Progenitor cell of endocrine pancreas (in vitro differentiated cells): ENCODE measurements at regions not wholly inside any gene's neighbourhood (a gene's known extent, or its start where the extent isn't known, plus 50 kb on each side); places are given as distances from the start of the nearest gene placed in this dataset.

ENCODE experiments used
- DNase-seq: peaks from one replicate; pipeline ENCODE4 v3.0.0; 2021; ENCODE audit warnings: low spot score; ENCODE audit not compliant: unreplicated experiment
- H3K27ac Mint-ChIP-seq: 2 replicates; pipeline ENCODE4 v1.8.0; 2021; ENCODE audit warnings: mild to moderate bottlenecking, moderate library complexity, mixed read lengths
- H3K27me3 Mint-ChIP-seq: 2 replicates; pipeline ENCODE4 v1.8.0; 2021; ENCODE audit warnings: mixed read lengths
- H3K36me3 Mint-ChIP-seq: 2 replicates; pipeline ENCODE4 v1.8.0; 2022; ENCODE audit warnings: mixed read lengths; ENCODE audit not compliant: insufficient read depth
- H3K4me1 Mint-ChIP-seq: 2 replicates; pipeline ENCODE4 v1.8.0; 2021; ENCODE audit warnings: low read depth, mixed read lengths
- H3K4me3 Mint-ChIP-seq: 2 replicates; pipeline ENCODE4 v1.8.0; 2021; ENCODE audit warnings: low read depth, mild to moderate bottlenecking, moderate library complexity, mixed read lengths
- H3K9me3 Mint-ChIP-seq: 2 replicates; pipeline ENCODE4 v1.8.0; 2021; ENCODE audit warnings: low read depth, mixed read lengths
- TF ChIP-seq, protein P1 (sequence below): fragments of 200-600 bp; sonication (generic); IDR thresholded peaks from one replicate; pipeline ENCODE4 v1.5.0; 2021; ENCODE audit warnings: antibody characterized with exemption, mild to moderate bottlenecking; ENCODE audit not compliant: unreplicated experiment

DNA sequence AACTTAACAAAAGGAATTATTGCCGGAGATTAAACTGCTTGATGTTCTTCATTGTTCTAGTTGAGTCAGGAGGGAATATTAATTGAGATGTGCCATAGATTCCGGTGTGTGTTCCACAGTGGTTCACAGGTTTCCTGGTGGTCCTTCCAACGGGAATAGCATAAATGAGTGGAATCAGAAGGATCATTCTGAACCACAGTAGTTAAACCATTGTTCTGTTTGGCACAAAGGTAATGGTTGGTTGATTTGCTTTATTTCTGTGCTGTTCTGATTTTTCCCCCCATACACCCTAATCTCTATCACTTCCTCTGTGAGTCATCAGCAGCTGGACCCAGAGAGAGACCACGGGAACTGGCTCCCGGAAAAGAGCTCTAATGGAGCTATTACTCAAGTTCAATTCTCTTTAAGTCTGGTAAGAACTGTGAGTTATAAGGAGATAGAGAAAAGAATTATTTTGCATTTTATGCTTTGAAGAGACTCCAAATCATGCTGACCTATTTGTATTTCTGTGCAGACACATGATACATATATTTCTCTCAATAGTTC is 627.2 kb downstream of the ZIC1 start:
- Mint-ChIP-seq H3K9me3 (no peaks in the 10 kb centered on the region), H3K4me3 (no peak overlapping the region), H3K27me3 (no peaks in the 10 kb centered on the region), H3K36me3 (no peaks in the 10 kb centered on the region), H3K27ac (no peak overlapping the region), H3K4me1 (no peaks in the 10 kb centered on the region)
- TF ChIP-seq, protein P1, sequence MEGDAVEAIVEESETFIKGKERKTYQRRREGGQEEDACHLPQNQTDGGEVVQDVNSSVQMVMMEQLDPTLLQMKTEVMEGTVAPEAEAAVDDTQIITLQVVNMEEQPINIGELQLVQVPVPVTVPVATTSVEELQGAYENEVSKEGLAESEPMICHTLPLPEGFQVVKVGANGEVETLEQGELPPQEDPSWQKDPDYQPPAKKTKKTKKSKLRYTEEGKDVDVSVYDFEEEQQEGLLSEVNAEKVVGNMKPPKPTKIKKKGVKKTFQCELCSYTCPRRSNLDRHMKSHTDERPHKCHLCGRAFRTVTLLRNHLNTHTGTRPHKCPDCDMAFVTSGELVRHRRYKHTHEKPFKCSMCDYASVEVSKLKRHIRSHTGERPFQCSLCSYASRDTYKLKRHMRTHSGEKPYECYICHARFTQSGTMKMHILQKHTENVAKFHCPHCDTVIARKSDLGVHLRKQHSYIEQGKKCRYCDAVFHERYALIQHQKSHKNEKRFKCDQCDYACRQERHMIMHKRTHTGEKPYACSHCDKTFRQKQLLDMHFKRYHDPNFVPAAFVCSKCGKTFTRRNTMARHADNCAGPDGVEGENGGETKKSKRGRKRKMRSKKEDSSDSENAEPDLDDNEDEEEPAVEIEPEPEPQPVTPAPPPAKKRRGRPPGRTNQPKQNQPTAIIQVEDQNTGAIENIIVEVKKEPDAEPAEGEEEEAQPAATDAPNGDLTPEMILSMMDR: no peak
- no peak for DNase-seq

DNA sequence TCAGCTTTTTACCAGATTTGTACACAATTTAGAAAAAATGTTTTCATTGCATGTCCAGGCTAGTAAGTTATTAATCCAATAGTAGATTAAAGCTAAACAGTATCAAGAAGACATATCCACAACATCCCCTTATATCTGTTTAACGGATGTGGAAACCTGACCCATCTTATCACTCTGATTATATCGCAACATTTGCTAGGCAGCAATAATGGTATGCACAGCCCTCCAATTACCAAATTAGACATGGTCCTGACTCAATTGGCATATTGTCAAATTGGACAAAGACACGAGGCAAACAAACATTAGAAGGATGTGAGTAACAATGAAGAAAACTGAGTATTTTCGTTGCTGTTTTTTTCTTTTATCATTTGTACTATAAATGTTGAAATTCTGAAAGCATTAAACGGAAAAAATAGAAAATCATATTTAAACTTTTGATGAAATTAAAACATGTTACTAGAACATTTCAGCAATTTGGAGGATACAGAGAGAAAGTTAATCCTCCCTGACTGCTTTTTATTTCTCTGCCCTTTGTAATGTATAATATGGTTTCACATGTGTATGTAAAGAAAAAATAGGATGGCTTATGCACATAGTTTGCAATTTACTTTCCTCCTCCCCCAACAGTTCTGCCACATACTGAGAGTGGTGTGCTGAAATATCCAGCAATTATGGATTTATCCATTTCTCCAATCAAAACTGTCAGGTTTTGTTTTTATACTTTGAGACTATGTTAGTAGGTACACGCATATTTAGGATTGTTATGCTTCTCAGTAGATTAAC is 633.7 kb downstream of the ZIC1 start:
- Mint-ChIP-seq H3K27ac (no peak overlapping the region), H3K9me3 (no peaks in the 10 kb centered on the region), H3K4me3 (no peak overlapping the region), H3K27me3 (no peaks in the 10 kb centered on the region), H3K36me3 (no peaks in the 10 kb centered on the region), H3K4me1 (no peaks in the 10 kb centered on the region)
- TF ChIP-seq, protein P1: no peak
- DNase-seq: no peak

- H3K4me3 Mint-ChIP-seq: no peak overlapping the region
- no peaks in the 10 kb centered on the region for H3K4me1 Mint-ChIP-seq
- no peaks in the 10 kb centered on the region for H3K27me3 Mint-ChIP-seq
Measured at GRCh38 chr3:148044151-148044550, 635.0 kb downstream of the ZIC1 start.

DNA sequence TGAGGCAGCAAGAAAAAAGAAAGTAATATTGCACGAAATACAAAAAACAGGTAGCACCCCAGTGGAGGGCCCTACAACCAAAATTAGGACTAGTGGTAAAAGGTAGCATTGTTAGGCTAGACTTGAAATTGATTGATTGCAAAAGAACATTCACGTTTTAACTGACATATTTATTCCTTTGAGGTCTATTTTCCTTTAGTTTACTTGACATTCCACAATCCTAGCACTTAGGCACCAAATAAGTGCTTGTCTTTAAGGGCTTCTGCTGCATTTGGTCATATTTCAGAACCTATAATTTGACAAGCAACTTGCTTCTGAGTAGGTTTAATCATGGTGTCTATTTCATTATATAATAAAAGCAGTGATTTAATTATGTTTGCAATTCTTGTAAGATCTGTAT is 642.7 kb upstream of the AGTR1 start:
- H3K9me3 Mint-ChIP-seq: no peaks in the 10 kb centered on the region
- no peaks in the 10 kb centered on the region for H3K36me3 Mint-ChIP-seq

More at GRCh38 chr3:148044151-148044550, 635.0 kb downstream of the ZIC1 start:
- Mint-ChIP-seq H3K27ac (no peak overlapping the region), H3K36me3 (no peaks in the 10 kb centered on the region), H3K9me3 (no peaks in the 10 kb centered on the region)
- TF ChIP-seq, protein P1: no peak
- DNase-seq: no peak

GRCh38 chr3:148062590-148062989 is 635.1 kb upstream of the AGTR1 start:
- H3K27me3 Mint-ChIP-seq: no peaks in the 10 kb centered on the region
- TF ChIP-seq, protein P1: no peak
- H3K27ac Mint-ChIP-seq: no peak overlapping the region
- DNase-seq: no peak
- no peaks in the 10 kb centered on the region for H3K9me3 Mint-ChIP-seq
- H3K4me1 Mint-ChIP-seq: no peaks in the 10 kb centered on the region
- no peaks in the 10 kb centered on the region for H3K36me3 Mint-ChIP-seq
- H3K4me3 Mint-ChIP-seq: no peak overlapping the region

More for the DNA sequence above, 642.7 kb upstream of the AGTR1 start:
- Mint-ChIP-seq H3K4me3 (no peak overlapping the region), H3K4me1 (no peaks in the 10 kb centered on the region), H3K27me3 (no peaks in the 10 kb centered on the region), H3K27ac (no peak overlapping the region)
- TF ChIP-seq, protein P1: no peak
- DNase-seq: no peak
